A673 (cell line): ENCODE measurements at regions not wholly inside any gene's neighbourhood (a gene's known extent, or its start where the extent isn't known, plus 50 kb on each side); places are given as distances from the start of the nearest gene placed in this dataset.

Experiments used
- EZH2 ChIP-seq: fragments of 200-600 bp; sonication (generic); IDR thresholded peaks from 2 replicates; pipeline ENCODE4 v1.6.1; 2017; ENCODE audit warnings: borderline replicate concordance, low read depth, mild to moderate bottlenecking, mixed read lengths, antibody characterized with exemption, low read length; ENCODE audit not compliant: poor library complexity, severe bottlenecking
- TF ChIP-seq, protein P1 (sequence below): fragments of 300-800, 200-600 bp; sonication (generic); conservative IDR thresholded peaks from 2 replicates; pipeline ENCODE4 v1.5.1; 2017; ENCODE audit warnings: low read depth, mild to moderate bottlenecking, antibody characterized with exemption, low read length, moderate library complexity, mixed read lengths

GRCh38 chr10:124316326-124316725, 102.4 kb downstream of the OAT start:
- TF ChIP-seq, protein P1, sequence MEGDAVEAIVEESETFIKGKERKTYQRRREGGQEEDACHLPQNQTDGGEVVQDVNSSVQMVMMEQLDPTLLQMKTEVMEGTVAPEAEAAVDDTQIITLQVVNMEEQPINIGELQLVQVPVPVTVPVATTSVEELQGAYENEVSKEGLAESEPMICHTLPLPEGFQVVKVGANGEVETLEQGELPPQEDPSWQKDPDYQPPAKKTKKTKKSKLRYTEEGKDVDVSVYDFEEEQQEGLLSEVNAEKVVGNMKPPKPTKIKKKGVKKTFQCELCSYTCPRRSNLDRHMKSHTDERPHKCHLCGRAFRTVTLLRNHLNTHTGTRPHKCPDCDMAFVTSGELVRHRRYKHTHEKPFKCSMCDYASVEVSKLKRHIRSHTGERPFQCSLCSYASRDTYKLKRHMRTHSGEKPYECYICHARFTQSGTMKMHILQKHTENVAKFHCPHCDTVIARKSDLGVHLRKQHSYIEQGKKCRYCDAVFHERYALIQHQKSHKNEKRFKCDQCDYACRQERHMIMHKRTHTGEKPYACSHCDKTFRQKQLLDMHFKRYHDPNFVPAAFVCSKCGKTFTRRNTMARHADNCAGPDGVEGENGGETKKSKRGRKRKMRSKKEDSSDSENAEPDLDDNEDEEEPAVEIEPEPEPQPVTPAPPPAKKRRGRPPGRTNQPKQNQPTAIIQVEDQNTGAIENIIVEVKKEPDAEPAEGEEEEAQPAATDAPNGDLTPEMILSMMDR: no peak
- no peak for TF ChIP-seq EZH2
